ENCODE measurements at regions not wholly inside any gene's neighbourhood (a gene's known extent, or its start where the extent isn't known, plus 50 kb on each side); places are given as distances from the start of the nearest gene placed in this dataset.

DNA sequence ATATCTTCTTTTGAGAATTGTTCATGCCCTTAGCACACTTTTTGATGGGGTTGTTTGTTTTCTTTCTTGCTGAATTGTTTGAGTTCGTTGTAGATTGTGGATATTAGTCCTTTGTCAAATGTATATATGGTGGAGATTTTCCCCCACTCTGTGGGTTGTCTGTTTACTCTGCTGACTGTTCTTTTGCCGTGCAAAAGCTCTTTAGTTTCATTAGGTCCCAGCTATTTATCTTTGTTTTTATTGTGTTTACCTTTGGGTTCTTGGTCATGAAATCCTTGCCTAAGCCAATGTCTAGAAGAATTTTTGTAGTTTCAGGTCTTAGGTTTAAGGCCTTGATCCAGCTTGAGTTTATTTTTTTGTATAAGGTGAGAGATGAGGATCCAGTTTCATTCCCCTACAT is 1372.6 kb upstream of the TENM3 start:
- Histone ChIP-seq H3K27me3 (ENCODE audit: control insufficient read depth in 2 of 2, insufficient read depth in 2 of 2, low read length in 2 of 2) (no peaks in the 10 kb centered on the region), H3K4me3 (replicated peaks in 1 of 3; ENCODE audit: low read depth in 2 of 3, low read length in 3 of 3) (no peak overlapping the region), H4K20me1 (ENCODE audit: insufficient read depth, low read length) (no peaks in the 10 kb centered on the region), H3K79me2 (ENCODE audit: insufficient read depth, low read length) (no peaks in the 10 kb centered on the region), H3K36me3 (replicated peaks in 1 of 2; ENCODE audit: control insufficient read depth in 1 of 2, insufficient read depth in 2 of 2, low read length in 2 of 2) (no peaks in the 10 kb centered on the region), H3K9me3 (replicated peaks in 1 of 2; ENCODE audit: control insufficient read depth in 1 of 2, insufficient read depth in 1 of 2, low read length in 2 of 2) (peaks cover 12 to 27% of the 10 kb centered on the region in 2 donors), H3K27ac (ENCODE audit: low read depth in 1 of 2, low read length in 2 of 2) (no peak overlapping the region), H3K9ac (ENCODE audit: insufficient read depth, low read length, poor library complexity, severe bottlenecking) (no peak overlapping the region), H2AFZ (ENCODE audit: insufficient read depth, low read depth, low read length, poor library complexity, severe bottlenecking) (no peak overlapping the region), H3K4me1 (ENCODE audit: control insufficient read depth in 1 of 2, insufficient read depth in 2 of 2, low read length in 2 of 2) (no peaks in the 10 kb centered on the region), H3K4me2 (replicated peaks; ENCODE audit: extremely low read depth, low read length, poor library complexity, severe bottlenecking) (no peak overlapping the region)
- Mint-ChIP-seq H3K36me3 (no peaks in the 10 kb centered on the region), H3K27ac (no peak overlapping the region), H3K4me3 (no peak overlapping the region), H3K9me3 (peaks cover 6 to 18% (median 15%) of the 10 kb centered on the region in 7 donors), H3K27me3 (ENCODE audit: low read depth in 3 of 3) (no peaks in the 10 kb centered on the region), H3K4me1 (no peaks in the 10 kb centered on the region)
- intact Hi-C loops (cut with micrococcal nuclease): no loop called here
- TF ChIP-seq, protein P1, sequence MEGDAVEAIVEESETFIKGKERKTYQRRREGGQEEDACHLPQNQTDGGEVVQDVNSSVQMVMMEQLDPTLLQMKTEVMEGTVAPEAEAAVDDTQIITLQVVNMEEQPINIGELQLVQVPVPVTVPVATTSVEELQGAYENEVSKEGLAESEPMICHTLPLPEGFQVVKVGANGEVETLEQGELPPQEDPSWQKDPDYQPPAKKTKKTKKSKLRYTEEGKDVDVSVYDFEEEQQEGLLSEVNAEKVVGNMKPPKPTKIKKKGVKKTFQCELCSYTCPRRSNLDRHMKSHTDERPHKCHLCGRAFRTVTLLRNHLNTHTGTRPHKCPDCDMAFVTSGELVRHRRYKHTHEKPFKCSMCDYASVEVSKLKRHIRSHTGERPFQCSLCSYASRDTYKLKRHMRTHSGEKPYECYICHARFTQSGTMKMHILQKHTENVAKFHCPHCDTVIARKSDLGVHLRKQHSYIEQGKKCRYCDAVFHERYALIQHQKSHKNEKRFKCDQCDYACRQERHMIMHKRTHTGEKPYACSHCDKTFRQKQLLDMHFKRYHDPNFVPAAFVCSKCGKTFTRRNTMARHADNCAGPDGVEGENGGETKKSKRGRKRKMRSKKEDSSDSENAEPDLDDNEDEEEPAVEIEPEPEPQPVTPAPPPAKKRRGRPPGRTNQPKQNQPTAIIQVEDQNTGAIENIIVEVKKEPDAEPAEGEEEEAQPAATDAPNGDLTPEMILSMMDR (IDR thresholded peaks at IDR 0.05): no peak
- DNase-seq: no peak
- WGBS (ENCODE audit: insufficient coverage): 80% methylated on average over 1 of the region's 2 CpGs

DNA sequence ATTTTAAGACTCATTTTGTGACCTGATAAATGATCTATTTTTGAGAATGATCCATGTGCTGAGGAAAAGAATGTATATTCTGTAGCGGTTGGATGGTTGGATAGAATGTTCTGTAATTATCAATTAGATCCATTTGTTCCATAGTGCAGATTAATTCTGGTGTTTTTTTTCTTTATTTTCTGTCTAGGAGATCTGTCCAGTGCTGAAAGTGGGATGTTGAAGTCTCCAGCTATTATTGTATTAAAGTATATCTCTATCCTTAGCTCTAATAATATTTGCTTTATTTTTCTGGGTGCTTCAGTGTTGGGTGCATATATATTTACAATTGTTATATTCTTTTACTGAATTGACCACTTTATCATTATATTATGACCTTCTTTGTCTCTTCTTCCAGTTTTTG is 1344.9 kb upstream of the TENM3 start:
- no peak overlapping the region for H3K4me3 Mint-ChIP-seq
- H3K27me3 ChIP-seq (ENCODE audit: control insufficient read depth in 2 of 2, insufficient read depth in 2 of 2, low read length in 2 of 2): no peaks in the 10 kb centered on the region
- H3K36me3 Mint-ChIP-seq: no peaks in the 10 kb centered on the region
- no peaks in the 10 kb centered on the region for H4K20me1 ChIP-seq (ENCODE audit: insufficient read depth, low read length)
- peaks cover 0 to 16% (median 8%) of the 10 kb centered on the region in 7 donors for H3K9me3 Mint-ChIP-seq
- peaks cover 0 to 19% of the 10 kb centered on the region in 2 donors for H3K9me3 ChIP-seq (replicated peaks in 1 of 2; ENCODE audit: control insufficient read depth in 1 of 2, insufficient read depth in 1 of 2, low read length in 2 of 2)
- no peak overlapping the region for H2AFZ ChIP-seq (ENCODE audit: insufficient read depth, low read depth, low read length, poor library complexity, severe bottlenecking)
- peaks cover 0 to 3% (median 1%) of the 10 kb centered on the region in 3 donors for H3K27me3 Mint-ChIP-seq (ENCODE audit: low read depth in 3 of 3)
- no CpG with 5 or more reads among the region's 1 CpG for WGBS (ENCODE audit: insufficient coverage)
- H3K27ac Mint-ChIP-seq: no peak overlapping the region
- no peak overlapping the region for H3K27ac ChIP-seq (ENCODE audit: low read depth in 1 of 2, low read length in 2 of 2)
- intact Hi-C loops (cut with micrococcal nuclease): no loop called here
- TF ChIP-seq, protein P1 (IDR thresholded peaks at IDR 0.05): no peak
- no peaks in the 10 kb centered on the region for H3K4me1 ChIP-seq (ENCODE audit: control insufficient read depth in 1 of 2, insufficient read depth in 2 of 2, low read length in 2 of 2)
- H3K4me1 Mint-ChIP-seq: no peaks in the 10 kb centered on the region
- no peak overlapping the region for H3K4me2 ChIP-seq (replicated peaks; ENCODE audit: extremely low read depth, low read length, poor library complexity, severe bottlenecking)
- no peak overlapping the region for H3K9ac ChIP-seq (ENCODE audit: insufficient read depth, low read length, poor library complexity, severe bottlenecking)
- H3K36me3 ChIP-seq (replicated peaks in 1 of 2; ENCODE audit: control insufficient read depth in 1 of 2, insufficient read depth in 2 of 2, low read length in 2 of 2): no peaks in the 10 kb centered on the region
- no peak for DNase-seq
- H3K4me3 ChIP-seq (replicated peaks in 1 of 3; ENCODE audit: low read depth in 2 of 3, low read length in 3 of 3): no peak overlapping the region
- no peaks in the 10 kb centered on the region for H3K79me2 ChIP-seq (ENCODE audit: insufficient read depth, low read length)

All from CD14-positive monocyte (primary cell).